HFF-Myc (cell line): ENCODE measurements at regions not wholly inside any gene's neighbourhood (a gene's known extent, or its start where the extent isn't known, plus 50 kb on each side); places are given as distances from the start of the nearest gene placed in this dataset.

Experiments used
- DNase-seq: peaks from one replicate; pipeline ENCODE4 v3.0.0-alpha.2; 2011; ENCODE audit warnings: low read depth; ENCODE audit errors: extremely low read depth
- H3K4me3 ChIP-seq: replicated peaks from 2 replicates; pipeline ENCODE4 v1.5.1; 2011; ENCODE audit warnings: low read depth, mild to moderate bottlenecking, control low read depth, low read length
- TF ChIP-seq, protein P1 (sequence below): IDR thresholded peaks from 2 replicates; pipeline ENCODE4 v1.5.1; 2012; ENCODE audit warnings: mild to moderate bottlenecking, low read depth, low read length, control low read depth; ENCODE audit errors: missing control alignments

DNA sequence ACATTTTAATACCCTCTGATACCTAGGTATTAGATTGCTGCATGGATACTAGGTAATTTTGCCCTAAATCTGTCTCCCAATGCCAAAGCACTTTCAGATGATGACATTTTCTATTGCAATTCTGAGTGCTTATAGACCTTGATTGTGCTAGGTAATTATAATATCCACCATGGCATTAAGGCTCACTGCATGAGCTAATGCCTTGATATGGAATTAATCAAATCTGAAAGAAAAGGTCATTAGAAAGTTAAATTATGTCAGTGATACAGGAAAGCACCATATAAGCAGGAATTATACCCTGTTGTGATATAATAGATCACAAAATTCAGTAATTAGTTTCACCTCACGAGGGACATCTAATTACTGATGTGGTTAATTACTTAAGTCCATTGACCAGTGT, 521.4 kb downstream of the DNAJB9 start:
- no peak overlapping the region for H3K4me3 ChIP-seq
- no peak for DNase-seq
- TF ChIP-seq, protein P1, sequence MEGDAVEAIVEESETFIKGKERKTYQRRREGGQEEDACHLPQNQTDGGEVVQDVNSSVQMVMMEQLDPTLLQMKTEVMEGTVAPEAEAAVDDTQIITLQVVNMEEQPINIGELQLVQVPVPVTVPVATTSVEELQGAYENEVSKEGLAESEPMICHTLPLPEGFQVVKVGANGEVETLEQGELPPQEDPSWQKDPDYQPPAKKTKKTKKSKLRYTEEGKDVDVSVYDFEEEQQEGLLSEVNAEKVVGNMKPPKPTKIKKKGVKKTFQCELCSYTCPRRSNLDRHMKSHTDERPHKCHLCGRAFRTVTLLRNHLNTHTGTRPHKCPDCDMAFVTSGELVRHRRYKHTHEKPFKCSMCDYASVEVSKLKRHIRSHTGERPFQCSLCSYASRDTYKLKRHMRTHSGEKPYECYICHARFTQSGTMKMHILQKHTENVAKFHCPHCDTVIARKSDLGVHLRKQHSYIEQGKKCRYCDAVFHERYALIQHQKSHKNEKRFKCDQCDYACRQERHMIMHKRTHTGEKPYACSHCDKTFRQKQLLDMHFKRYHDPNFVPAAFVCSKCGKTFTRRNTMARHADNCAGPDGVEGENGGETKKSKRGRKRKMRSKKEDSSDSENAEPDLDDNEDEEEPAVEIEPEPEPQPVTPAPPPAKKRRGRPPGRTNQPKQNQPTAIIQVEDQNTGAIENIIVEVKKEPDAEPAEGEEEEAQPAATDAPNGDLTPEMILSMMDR, result no peak

DNA sequence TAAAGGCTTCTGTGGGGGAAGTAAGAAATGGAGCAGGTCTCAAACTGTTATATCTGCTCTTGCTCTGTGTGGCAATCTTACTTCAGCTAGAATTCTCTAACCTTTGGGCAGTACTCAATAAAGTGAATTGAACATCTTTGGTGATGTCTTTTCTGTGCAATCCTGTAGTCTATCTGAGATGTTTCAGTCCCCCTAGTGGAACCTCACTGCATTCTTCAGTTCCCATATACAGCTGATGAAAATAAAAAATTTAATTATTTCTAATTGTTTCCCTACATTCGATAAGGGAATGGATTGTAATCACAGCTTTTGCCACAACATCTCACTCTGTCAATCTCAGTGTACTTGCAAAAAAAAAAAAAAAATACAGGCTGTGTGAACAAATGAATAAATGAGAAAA, 522.6 kb downstream of the DNAJB9 start:
- DNase-seq, result no peak
- no peak overlapping the region for H3K4me3 ChIP-seq
- TF ChIP-seq, protein P1, result no peak

DNA sequence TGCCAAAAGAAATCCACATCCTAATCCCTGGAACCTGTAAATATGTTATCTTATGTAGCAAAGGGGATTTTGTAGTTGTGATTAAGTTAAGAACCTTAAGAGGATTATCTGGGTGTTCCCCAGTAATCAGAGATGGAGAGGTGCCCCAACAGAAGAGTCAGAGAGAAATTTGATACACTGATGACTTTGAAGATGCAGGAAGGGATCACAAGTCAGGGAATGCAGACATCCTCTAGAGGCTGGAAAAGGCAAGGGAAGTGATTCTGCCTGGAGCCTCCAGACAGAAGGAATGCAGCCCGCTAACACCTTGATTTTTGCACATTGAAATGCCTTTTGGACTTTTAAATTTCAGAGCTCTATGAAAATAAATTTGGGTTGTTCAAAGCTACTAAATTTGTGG, 531.7 kb downstream of the DNAJB9 start:
- TF ChIP-seq, protein P1, result no peak

DNA sequence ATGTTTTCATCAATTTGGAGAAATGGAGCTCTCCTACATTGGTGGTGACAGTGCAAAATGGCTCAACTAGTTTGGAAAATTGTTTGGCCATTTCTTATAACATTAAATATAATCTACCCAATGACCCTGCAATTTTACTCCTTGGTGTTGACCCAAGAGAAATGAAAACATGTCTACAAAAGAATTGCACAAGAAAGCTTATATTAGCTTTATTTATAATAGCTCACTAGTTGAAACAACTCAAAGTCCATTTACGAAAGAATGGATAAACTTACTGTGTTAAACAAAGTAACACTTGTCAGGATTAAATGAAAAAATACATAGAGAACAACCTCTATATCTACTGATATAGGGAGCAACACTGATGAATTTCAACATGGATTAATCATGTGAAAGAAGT, 539.9 kb downstream of the DNAJB9 start:
- TF ChIP-seq, protein P1, result no peak
- no peak for DNase-seq
- H3K4me3 ChIP-seq, result no peak overlapping the region

More for the DNA sequence above, 531.7 kb downstream of the DNAJB9 start:
- no peak for DNase-seq
- H3K4me3 ChIP-seq, result no peak overlapping the region

DNA sequence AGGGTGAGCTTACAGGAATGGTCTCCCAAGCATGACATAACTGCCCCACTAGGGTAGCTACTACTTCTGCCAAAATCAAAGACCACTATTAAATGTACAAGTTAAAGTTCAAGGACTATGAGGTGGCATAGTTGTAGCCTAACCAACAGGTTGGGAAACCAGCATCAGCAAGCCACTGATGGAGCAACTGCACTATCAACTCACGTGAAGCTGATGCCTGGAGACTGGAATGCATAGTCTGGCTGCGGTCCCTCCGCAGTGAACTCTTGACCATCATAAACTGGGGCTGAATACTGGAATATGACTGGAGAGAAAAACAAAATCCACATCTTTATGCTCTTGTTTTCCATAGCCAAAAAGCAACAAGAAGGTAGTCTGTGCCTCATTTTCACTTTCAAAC, 541.4 kb downstream of the DNAJB9 start:
- TF ChIP-seq, protein P1, result no peak
- DNase-seq, result no peak
- H3K4me3 ChIP-seq, result no peak overlapping the region

DNA sequence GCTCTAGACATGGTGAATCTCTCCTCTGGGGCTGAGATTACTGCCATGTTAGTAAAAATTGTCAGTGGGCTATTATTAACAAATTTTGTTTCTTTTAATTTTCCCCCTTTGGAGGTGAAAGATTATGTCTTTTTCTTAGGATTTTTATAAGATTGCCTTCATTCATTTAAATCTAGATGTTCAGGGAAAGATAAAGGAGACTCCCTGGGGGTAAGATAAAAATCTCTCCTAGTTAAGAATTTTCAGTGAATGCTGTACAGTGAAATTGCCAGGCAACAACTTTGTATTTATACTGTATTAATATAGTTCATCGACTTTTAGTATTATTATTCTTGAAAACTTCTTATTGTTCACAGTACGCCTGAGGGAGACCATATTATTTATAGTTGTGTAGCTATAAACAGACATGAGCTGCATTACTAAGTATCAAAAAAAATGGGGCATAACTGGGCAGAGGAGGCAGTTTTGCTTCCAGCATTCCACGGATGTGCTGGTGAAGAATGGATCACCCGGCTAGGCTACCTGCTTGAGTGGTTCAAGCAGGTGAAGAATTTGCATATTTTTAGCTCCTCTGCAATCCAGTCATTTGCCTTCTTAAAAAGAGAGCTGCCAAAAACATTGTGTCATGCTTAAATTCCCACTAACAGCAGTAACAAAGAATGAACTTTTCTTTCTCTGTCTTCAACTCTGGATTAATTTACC, 552.1 kb downstream of the DNAJB9 start:
- TF ChIP-seq, protein P1, result no peak
- DNase-seq, result no peak
- H3K4me3 ChIP-seq, result no peak overlapping the region

DNA sequence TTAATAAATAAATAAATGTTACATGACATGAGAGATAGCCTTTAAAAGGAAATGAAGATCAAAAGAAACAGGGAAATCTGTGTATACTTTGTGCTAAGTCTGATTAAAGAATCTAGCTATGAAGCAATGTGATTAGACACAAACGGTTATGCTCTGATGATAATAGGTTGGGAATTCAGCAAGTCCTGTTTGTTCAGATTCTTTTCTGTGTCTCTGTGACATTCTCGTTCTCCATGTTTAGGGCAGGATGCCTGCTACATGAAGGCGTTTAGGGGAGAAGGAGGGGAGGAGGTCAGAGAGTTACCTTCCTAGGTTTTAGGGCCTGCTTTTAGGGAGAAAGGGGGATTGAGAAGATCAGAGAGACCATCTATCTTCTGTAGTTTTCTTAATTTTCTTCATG, 555.3 kb downstream of the DNAJB9 start:
- DNase-seq, result no peak
- TF ChIP-seq, protein P1, result no peak
- H3K4me3 ChIP-seq, result no peak overlapping the region
